Activated CD4-positive, alpha-beta T cell treated with anti-CD3 and anti-CD28 coated beads, Interleukin-2, amount 10 ng/mL, durations not matched to agents 24 days and 14 days (primary cell): ENCODE measurements at regions not wholly inside any gene's neighbourhood (a gene's known extent, or its start where the extent isn't known, plus 50 kb on each side); places are given as distances from the start of the nearest gene placed in this dataset.

Experiments
- DNase-seq: peaks from one replicate; pipeline ENCODE4 v3.0.0; 2022
- H3K27ac Mint-ChIP-seq: one replicate; pipeline ENCODE4 v1.8.0; 2022; ENCODE audit warnings: mild to moderate bottlenecking, mixed read lengths
- H3K27me3 Mint-ChIP-seq: one replicate; pipeline ENCODE4 v1.8.0; 2022; ENCODE audit warnings: mixed read lengths
- H3K36me3 Mint-ChIP-seq: one replicate; pipeline ENCODE4 v1.8.0; 2022; ENCODE audit warnings: low read depth, mild to moderate bottlenecking, mixed read lengths
- H3K4me1 Mint-ChIP-seq: one replicate; pipeline ENCODE4 v1.8.0; 2021; ENCODE audit warnings: mixed read lengths
- H3K4me3 Mint-ChIP-seq: one replicate; pipeline ENCODE4 v1.8.0; 2022; ENCODE audit warnings: mild to moderate bottlenecking, moderate library complexity, mixed read lengths
- H3K9me3 Mint-ChIP-seq: one replicate; pipeline ENCODE4 v1.8.0; 2021; ENCODE audit warnings: mixed read lengths
- intact Hi-C: fragments of 100-400 bp; cut with micrococcal nuclease; formaldehyde crosslinking; loops from one replicate; pipeline ENCODE4 v1.15.1; 2023

DNA sequence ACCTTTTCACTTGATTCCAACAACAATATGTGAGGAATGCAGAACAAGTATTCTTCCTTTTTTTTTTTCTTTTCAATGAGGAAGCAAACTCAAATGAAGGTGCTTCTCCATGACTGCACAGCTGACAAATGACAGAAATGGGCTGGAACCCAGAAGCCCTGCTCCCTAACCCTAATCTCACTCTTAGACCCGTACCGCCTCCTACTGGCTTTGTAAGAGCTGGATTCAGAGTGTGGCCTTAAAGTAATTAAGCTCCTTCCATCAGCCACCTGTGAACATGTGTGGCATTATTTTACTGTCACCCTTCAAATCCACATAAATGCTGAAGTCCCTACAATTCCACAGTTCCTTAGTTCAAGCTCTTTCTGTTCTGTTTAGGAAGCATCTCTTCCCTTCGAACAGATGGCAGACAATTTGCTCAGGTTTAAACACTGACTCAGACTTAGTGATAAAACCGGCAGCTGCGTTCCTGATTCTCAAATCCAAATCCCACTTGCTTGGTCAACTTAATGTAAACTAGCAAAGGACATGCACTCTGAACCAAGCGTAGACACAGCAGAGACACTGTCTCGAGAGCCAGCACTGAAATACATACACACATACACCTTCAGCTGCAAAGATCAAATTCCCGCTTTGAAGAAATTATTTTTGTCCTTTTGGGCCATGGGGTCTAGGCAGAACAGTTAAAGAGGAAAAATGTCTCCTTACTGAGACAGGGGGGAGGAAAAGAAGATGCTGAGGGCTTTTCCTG lies 316.7 kb upstream of the TLE4 start:
- H3K9me3 Mint-ChIP-seq, result no peaks in the 10 kb centered on the region
- no peaks in the 10 kb centered on the region for H3K4me1 Mint-ChIP-seq
- no peaks in the 10 kb centered on the region for H3K36me3 Mint-ChIP-seq
- DNase-seq, result no peak
- intact Hi-C loops, result no loop called here
- no peaks in the 10 kb centered on the region for H3K27me3 Mint-ChIP-seq
- H3K4me3 Mint-ChIP-seq, result no peak overlapping the region
- H3K27ac Mint-ChIP-seq, result no peak overlapping the region

DNA sequence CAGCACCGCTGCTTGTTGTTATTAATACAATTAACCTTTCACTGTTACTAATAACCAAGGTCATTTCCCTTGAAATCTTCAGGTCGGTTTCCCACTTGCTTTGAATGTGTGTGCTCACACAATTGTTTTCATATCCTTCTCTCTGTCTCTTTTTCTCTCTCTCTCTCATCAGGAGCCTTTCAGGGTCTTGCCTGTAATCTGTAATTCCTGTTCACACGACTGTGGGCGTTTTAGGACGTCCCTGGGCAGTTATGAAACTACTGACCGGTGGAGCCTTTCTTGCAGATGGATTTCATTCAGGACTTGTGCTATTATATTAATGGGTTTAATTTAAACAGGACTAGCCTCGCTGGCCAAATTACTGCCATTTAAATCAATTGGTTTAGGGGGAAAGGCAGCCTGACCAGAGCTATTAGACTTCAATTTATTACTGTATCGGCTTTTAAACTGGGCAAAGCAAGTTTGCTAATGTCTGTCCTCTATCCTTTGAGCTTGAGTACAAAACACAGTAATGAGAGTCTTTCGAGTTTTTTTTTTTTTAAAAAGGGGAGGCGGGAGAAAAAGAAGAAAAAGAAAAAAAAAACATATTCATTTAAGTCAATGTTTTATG lies 316.0 kb upstream of the TLE4 start:
- Mint-ChIP-seq H3K9me3 (no peaks in the 10 kb centered on the region), H3K27me3 (no peaks in the 10 kb centered on the region), H3K4me1 (no peaks in the 10 kb centered on the region), H3K4me3 (no peak overlapping the region), H3K36me3 (no peaks in the 10 kb centered on the region), H3K27ac (no peak overlapping the region)
- no peak for DNase-seq
- intact Hi-C loops, result no loop called here

DNA sequence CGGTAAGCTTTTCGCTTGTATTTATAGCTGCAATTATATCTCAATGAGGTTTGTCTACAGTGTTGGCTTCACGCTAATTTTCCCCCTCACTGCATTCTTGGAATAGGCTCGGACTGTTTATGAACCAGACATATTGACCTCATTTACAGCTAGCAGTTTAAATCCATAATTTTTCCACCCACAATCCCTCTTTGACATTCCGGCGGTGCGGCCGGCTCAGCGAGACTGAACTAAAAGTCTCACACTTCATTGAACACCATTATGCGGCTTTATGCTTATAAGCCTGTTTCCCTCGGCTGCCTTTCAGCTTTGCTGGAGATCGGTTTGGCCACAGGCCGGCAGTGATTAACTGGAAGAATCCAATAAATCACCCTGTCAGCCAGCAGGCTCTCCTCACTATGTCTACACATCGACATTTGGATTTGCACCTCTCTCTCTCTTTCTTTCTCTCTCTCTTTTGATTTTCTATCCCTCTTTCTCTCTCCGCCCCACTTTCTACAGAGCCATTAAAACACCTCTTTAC lies 315.0 kb upstream of the TLE4 start:
- H3K27ac Mint-ChIP-seq, result no peak overlapping the region
- H3K27me3 Mint-ChIP-seq, result no peaks in the 10 kb centered on the region
- no peaks in the 10 kb centered on the region for H3K4me1 Mint-ChIP-seq
- DNase-seq, result no peak
- intact Hi-C loops, result no loop called here
- no peak overlapping the region for H3K4me3 Mint-ChIP-seq
- no peaks in the 10 kb centered on the region for H3K9me3 Mint-ChIP-seq
- no peaks in the 10 kb centered on the region for H3K36me3 Mint-ChIP-seq

DNA sequence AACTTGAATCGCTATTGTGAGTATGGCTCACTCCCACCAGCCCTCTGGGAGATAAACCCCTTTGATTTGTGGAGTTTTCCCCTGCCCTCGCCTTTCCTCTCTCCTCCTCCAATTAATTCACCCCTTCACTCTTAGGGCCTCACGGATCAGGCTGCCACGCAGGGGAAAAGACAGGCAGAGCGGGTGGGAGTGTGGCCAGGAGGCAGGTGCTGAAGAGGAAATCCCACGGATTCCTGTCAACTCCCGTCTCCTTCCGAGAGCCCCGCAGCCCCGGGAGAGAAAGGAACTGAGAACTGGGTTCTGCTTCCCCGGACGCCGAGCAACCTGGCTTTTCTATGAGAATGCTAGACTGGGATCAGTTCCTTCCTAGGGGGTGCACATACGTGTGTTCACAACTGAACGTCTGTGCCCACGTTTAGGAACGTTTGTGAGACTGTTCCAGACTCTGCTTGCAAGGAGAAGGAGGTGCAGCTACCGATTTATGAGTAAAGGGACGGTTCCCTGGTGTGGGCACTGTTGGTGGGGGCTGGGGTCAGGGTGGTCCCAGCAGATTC lies 314.5 kb upstream of the TLE4 start:
- Mint-ChIP-seq H3K9me3 (no peaks in the 10 kb centered on the region), H3K27ac (no peak overlapping the region), H3K36me3 (no peaks in the 10 kb centered on the region), H3K4me3 (no peak overlapping the region), H3K27me3 (no peaks in the 10 kb centered on the region), H3K4me1 (no peaks in the 10 kb centered on the region)
- DNase-seq, result no peak
- intact Hi-C loops, result no loop called here

DNA sequence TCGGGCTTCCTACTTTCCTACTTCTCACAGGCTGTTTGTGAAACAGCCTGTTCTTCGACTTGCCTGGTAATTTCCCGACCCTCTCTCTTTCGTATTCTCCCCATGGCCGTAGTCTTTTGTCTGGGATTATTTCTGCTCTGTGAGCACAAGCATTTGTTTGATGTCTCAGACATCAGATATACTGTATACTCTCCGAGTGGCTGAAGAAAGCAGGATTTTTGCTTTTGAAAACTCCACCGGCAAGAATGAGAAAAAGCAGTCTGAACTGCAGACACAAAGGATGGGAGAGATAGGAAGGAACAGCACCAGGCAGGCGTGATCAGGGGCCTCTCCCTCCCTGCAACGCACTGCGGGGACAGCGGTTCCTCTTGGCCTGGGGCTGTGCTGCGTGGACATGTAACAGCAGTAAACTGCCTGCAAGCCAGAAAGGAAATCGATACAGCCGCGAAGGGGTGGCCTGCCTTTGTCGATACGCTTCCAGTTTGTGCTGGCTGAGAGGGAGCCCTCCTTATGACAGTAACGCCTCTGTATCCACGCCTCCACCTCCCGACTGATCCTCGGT lies 313.9 kb upstream of the TLE4 start:
- DNase-seq, result no peak
- intact Hi-C loops, result no loop called here
- no peak overlapping the region for H3K4me3 Mint-ChIP-seq
- H3K27me3 Mint-ChIP-seq, result no peaks in the 10 kb centered on the region
- no peaks in the 10 kb centered on the region for H3K36me3 Mint-ChIP-seq
- H3K4me1 Mint-ChIP-seq, result no peaks in the 10 kb centered on the region
- H3K27ac Mint-ChIP-seq, result no peak overlapping the region
- H3K9me3 Mint-ChIP-seq, result no peaks in the 10 kb centered on the region

DNA sequence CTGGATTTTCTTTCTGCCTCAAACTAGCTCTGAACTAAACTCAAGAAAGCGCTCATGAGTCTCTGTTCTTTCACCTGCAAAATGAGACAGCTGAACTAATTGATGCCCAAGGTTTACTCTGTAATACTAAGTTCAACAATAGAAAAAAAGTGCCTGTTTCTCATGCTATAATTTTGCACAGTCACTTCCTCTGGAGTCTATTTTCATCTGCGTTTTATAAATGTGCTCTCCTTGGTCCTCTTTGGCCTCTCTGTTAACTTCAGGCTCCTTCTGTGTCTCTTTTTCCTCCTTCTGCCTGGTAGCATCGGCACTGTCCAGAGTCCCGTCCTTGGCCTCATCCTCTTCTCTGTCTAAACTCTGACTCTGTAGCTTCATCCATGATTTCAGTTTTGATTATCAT lies 311.9 kb upstream of the TLE4 start:
- Mint-ChIP-seq H3K4me1 (no peaks in the 10 kb centered on the region), H3K36me3 (no peaks in the 10 kb centered on the region), H3K9me3 (no peaks in the 10 kb centered on the region), H3K4me3 (no peak overlapping the region), H3K27ac (no peak overlapping the region), H3K27me3 (no peaks in the 10 kb centered on the region)
- no peak for DNase-seq
- intact Hi-C loops, result no loop called here

DNA sequence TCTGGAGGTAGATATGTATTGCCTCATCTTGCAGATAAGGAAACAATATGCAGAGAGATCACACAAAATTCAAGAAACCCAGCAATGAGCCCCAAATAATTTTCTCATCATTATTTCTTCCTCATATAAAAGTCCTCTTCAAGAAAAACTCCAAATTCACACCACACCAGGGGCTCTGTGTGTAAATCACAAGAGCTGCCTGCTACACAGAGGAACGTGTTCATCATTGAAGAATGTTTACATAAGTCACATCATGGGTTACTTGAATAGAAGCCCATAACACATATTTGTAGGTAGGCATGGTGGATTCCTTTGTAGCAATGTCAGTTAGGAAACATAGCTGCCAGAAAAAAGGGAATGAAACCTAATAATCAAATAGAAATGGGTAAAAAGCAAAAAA lies 308.1 kb upstream of the TLE4 start:
- Mint-ChIP-seq H3K27me3 (no peaks in the 10 kb centered on the region), H3K4me3 (no peak overlapping the region), H3K4me1 (no peaks in the 10 kb centered on the region), H3K9me3 (no peaks in the 10 kb centered on the region), H3K36me3 (no peaks in the 10 kb centered on the region), H3K27ac (no peak overlapping the region)
- no peak for DNase-seq
- intact Hi-C loops, result no loop called here

DNA sequence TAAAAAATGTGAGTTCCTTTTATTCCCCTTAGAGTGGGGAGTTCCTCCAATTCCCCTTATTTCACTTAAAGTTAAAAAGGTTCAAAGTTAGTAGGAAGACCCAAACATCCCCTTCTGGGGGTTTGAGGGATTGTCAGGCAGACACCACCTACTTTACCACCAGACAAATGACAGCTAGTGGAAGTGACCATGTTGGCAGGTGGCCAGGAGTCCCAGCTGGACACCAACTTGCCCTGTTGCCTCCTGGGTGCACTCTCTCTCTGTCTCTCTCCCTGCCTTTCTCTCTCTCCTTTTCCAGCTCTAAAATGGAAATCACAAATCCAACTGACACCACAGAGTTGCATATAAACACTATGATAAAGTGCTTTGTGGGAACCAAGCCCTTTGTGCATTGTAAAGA lies 307.7 kb upstream of the TLE4 start:
- Mint-ChIP-seq H3K27ac (no peak overlapping the region), H3K27me3 (no peaks in the 10 kb centered on the region), H3K4me3 (no peak overlapping the region), H3K9me3 (no peaks in the 10 kb centered on the region), H3K36me3 (no peaks in the 10 kb centered on the region), H3K4me1 (no peaks in the 10 kb centered on the region)
- no peak for DNase-seq
- intact Hi-C loops, result no loop called here

DNA sequence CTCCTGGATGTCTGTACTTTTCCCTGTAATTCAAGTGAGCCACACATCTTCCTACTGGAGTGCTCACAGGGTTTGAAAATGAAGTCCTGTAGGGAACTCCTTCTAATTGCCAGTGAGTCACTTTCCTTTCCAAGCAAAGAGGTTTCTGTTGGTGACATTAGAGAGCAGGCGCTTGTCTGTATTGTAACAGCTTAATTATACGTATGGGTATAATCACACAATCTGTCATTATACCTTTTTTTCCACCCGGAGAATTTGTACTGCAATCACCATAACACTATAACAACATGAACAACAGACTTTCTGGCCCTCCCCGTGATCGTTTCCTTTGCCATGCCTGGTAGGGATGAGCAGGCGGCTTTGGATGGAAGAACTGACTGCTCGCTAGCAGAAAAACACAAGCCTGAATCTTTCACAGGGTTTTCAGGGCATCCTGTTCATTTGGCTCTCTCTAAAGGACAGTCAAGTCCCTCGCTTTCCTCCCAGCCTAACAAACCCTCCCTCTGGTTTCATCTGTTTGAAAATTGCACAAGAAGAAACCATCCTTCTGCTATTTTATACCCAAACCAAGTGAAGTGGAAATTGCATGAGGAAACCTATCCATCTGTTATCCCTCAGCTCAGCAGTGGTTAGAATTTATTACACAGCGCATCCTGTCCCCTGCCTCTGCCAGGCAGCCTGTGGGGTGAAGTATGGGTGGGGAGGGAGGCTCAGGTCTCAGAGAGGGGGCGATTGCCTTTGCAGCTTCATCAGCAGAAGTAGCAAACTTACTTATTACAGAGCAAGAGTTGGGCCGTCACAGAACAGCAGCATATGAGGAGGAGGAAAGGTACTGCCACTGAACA lies 307.0 kb upstream of the TLE4 start:
- Mint-ChIP-seq H3K27me3 (no peaks in the 10 kb centered on the region), H3K4me3 (no peak overlapping the region), H3K27ac (no peak overlapping the region), H3K4me1 (no peaks in the 10 kb centered on the region), H3K36me3 (no peaks in the 10 kb centered on the region), H3K9me3 (no peaks in the 10 kb centered on the region)
- intact Hi-C loops, result no loop called here
- no peak for DNase-seq

DNA sequence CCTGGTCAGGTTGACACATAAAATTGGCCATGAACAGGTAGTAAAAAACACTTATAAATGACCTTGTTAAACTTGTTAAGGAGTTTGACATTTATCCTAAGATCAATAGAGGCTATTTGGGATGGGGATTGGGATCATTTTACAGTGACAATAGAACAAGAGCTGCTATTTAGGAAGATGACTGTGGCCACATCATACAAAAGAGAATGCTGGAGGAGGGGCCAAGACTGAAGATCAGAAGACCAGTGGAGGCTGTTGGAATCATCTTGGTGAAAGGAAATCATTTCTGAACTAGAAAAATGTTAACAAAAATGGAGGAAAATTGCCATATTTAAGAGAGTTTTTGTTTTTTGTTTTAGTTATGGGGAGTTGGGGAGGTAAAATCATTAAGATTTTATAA lies 304.8 kb upstream of the TLE4 start:
- H3K27me3 Mint-ChIP-seq, result no peaks in the 10 kb centered on the region
- H3K36me3 Mint-ChIP-seq, result no peaks in the 10 kb centered on the region
- H3K4me1 Mint-ChIP-seq, result no peaks in the 10 kb centered on the region
- H3K27ac Mint-ChIP-seq, result no peak overlapping the region
- H3K4me3 Mint-ChIP-seq, result no peak overlapping the region
- H3K9me3 Mint-ChIP-seq, result no peaks in the 10 kb centered on the region
- intact Hi-C loops, result no loop called here
- DNase-seq, result no peak

DNA sequence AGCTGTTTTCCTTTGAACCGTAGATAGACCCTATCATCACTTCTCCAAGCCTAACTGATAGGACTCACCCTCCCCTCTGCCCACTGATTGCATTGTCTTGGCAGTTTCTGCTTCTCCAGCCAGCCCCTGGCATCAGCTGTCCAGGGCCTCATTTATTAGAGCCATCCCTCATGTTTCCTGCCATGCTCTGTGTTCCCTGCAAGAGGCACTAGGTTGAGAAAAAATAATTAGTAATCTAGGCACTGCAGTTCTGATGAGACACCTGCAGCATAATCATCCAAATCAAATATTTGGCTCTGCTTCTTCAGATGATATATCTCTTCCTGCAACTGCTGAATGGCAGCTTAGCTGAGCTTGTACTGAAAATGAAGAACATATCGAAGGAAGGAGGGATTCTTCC lies 303.0 kb upstream of the TLE4 start:
- Mint-ChIP-seq H3K36me3 (no peaks in the 10 kb centered on the region), H3K4me1 (no peaks in the 10 kb centered on the region), H3K27me3 (no peaks in the 10 kb centered on the region), H3K4me3 (no peak overlapping the region), H3K27ac (no peak overlapping the region), H3K9me3 (no peaks in the 10 kb centered on the region)
- DNase-seq, result no peak
- intact Hi-C loops, result no loop called here

DNA sequence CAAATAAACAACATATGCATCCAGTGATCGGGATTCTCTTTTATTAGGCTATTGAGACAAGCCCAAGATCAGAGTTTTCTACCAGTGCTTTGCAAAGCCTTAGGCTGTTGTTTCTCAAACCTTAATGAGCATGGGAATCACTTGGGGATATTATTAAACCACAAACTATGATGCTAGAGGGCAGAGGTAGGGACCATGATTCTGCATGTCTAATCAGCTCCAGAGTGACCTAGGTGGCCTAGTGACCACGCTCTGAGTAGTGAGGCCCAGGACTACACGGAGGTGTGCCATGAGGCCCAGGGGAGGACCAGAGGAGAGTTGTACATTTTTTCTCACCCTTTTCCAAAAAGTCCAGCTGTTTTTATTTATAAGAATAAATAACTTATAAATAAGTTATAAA lies 298.5 kb upstream of the TLE4 start:
- H3K4me3 Mint-ChIP-seq, result no peak overlapping the region
- no peak for DNase-seq
- no peaks in the 10 kb centered on the region for H3K36me3 Mint-ChIP-seq
- intact Hi-C loops, result no loop called here
- H3K4me1 Mint-ChIP-seq, result no peaks in the 10 kb centered on the region
- H3K27me3 Mint-ChIP-seq, result no peaks in the 10 kb centered on the region
- no peaks in the 10 kb centered on the region for H3K9me3 Mint-ChIP-seq
- H3K27ac Mint-ChIP-seq, result no peak overlapping the region

DNA sequence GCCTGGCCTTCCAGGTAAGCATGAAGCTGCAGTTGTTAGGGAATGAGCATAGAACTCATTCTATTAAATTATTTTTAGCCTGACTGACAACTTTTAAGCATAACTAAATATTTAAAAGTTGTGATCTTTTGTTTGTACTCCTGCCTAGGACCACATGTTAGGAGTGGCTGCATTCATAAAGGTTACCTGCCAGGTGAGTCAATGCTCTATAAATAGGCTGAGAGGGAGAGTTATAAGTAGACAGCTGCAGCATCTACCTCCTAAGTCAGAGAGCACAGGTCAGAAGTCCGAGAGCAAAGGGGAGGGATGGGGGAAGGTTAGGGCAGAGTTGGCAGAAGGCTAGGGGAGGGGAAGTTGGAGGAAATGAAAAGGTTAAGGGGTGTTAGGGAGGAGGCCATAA lies 292.4 kb upstream of the TLE4 start:
- H3K9me3 Mint-ChIP-seq, result no peaks in the 10 kb centered on the region
- H3K27ac Mint-ChIP-seq, result no peak overlapping the region
- no peaks in the 10 kb centered on the region for H3K36me3 Mint-ChIP-seq
- H3K27me3 Mint-ChIP-seq, result no peaks in the 10 kb centered on the region
- intact Hi-C loops, result no loop called here
- no peak overlapping the region for H3K4me3 Mint-ChIP-seq
- no peak for DNase-seq
- H3K4me1 Mint-ChIP-seq, result no peaks in the 10 kb centered on the region

DNA sequence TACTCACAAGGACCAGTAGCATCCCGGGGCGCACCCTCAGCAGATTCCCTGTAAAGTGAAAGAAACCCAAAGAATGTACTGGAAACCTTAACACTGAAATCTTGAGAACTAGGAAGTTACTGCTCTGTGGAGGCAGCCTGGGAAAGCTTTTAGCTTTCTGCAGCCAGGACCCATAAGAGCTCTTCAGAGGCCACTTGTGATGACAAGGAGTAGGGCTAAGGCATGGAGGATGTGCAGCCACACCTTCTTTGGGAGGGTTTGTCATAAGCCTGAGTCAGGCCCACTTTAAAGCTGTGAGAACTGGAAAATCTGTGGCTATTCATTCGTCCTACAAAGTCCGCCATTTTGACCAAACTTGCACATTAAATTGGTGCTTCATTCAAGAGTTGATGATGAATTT lies 291.1 kb upstream of the TLE4 start:
- Mint-ChIP-seq H3K27me3 (no peaks in the 10 kb centered on the region), H3K27ac (no peak overlapping the region), H3K9me3 (no peaks in the 10 kb centered on the region), H3K36me3 (no peaks in the 10 kb centered on the region), H3K4me1 (no peaks in the 10 kb centered on the region), H3K4me3 (no peak overlapping the region)
- intact Hi-C loops, result no loop called here
- no peak for DNase-seq
